ENCODE measurements at regions not wholly inside any gene's neighbourhood (a gene's known extent, or its start where the extent isn't known, plus 50 kb on each side); places are given as distances from the start of the nearest gene placed in this dataset.
"Not testable (repeated sequence)": the region's sequence is repeated elsewhere in the genome, so short reads cannot be mapped to it uniquely, and the experiment has no call there.

DNA sequence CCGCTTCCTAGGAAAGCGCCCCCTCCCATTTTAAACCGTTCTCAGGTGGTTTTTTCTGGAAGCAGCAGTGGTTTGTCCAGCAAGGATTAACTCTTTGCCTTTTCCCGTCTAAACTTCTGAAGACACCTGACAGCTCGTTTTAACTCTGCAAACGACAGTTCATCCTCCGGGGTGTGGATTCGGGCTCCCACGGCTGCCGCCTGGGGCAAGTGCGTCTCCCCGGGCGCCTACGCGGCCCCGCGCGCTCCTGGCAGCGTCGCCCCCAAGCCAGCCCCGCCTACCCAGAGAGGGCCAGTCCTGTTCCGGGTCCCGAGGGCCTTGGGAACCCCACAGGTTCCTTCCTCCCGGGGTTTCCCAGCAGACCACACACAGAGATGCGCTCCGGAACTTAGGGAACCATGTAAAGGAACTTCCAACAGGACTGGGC lies 54.4 kb downstream of the PRR18 start:
- DNase-seq (no peak), ATAC-seq (no peak)
- Mint-ChIP-seq H3K4me3 (peak overlapping the region; percentile 73), H3K4me1 (peaks cover 12% of the 10 kb centered on the region), H3K27ac (no peak overlapping the region), H3K36me3 (ENCODE audit: low read depth) (no peaks in the 10 kb centered on the region), H3K27me3 (peaks cover 49% of the 10 kb centered on the region)
- H3K9me3 ChIP-seq (ENCODE audit: control insufficient read depth, low read length, poor library complexity, severe bottlenecking): no peaks in the 10 kb centered on the region

DNA sequence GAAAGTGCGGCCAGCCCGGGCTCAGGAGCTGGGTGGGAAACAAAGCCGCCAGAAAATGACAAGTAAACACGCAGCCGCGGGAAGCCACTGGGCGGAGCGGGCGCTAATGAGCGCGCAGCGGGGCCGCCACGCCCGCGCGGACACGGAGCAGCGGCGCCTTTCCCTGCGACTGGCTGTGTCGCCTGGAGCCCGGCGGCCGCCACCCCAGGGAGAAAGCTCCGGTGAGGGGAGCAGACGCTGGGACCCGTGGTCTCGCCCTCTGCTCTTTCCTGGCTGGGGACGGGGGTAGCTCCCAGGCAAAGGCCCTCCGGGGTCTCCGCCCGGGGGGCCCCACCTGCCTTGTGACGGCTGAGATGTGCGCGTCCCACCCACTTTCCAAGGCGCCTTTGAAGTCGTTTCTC lies 54.9 kb downstream of the PRR18 start:
- peak overlapping the region; percentile 73 for H3K4me3 Mint-ChIP-seq
- no peak overlapping the region for H3K27ac Mint-ChIP-seq
- H3K27me3 Mint-ChIP-seq: peaks cover 44% of the 10 kb centered on the region
- DNase-seq (peak in 2 of 3 donors; percentile 21 to 33), ATAC-seq (no peak)
- H3K9me3 ChIP-seq (ENCODE audit: control insufficient read depth, low read length, poor library complexity, severe bottlenecking): no peaks in the 10 kb centered on the region
- H3K36me3 Mint-ChIP-seq (ENCODE audit: low read depth): no peaks in the 10 kb centered on the region
- H3K4me1 Mint-ChIP-seq: peaks cover 9% of the 10 kb centered on the region

- H3K9me3 ChIP-seq (ENCODE audit: control insufficient read depth, low read length, poor library complexity, severe bottlenecking): no peaks in the 10 kb centered on the region
- ATAC-seq: no peak
- DNase-seq: no peak
- Mint-ChIP-seq H3K27ac (no peak overlapping the region), H3K4me1 (peaks cover 5% of the 10 kb centered on the region), H3K4me3 (no peak overlapping the region), H3K27me3 (peaks cover 37% of the 10 kb centered on the region), H3K36me3 (ENCODE audit: low read depth) (no peaks in the 10 kb centered on the region)
Observed at GRCh38 chr6:166252601-166253000, 55.6 kb downstream of the PRR18 start.

- DNase-seq: no peak
- H3K9me3 ChIP-seq (ENCODE audit: control insufficient read depth, low read length, poor library complexity, severe bottlenecking): no peaks in the 10 kb centered on the region
- no peak overlapping the region for H3K4me3 Mint-ChIP-seq
- no peaks in the 10 kb centered on the region for H3K36me3 Mint-ChIP-seq (ENCODE audit: low read depth)
- peaks cover 5% of the 10 kb centered on the region for H3K4me1 Mint-ChIP-seq
- no peak overlapping the region for H3K27ac Mint-ChIP-seq
- H3K27me3 Mint-ChIP-seq: peaks cover 31% of the 10 kb centered on the region
- no peak for ATAC-seq
Observed at GRCh38 chr6:166251655-166252054, 56.5 kb downstream of the PRR18 start.

GRCh38 chr6:166251211-166251610 lies 57.0 kb downstream of the PRR18 start:
- peaks cover 5% of the 10 kb centered on the region for H3K4me1 Mint-ChIP-seq
- peaks cover 30% of the 10 kb centered on the region for H3K27me3 Mint-ChIP-seq
- no peaks in the 10 kb centered on the region for H3K9me3 ChIP-seq (ENCODE audit: control insufficient read depth, low read length, poor library complexity, severe bottlenecking)
- DNase-seq: no peak
- no peak overlapping the region for H3K4me3 Mint-ChIP-seq
- no peak overlapping the region for H3K27ac Mint-ChIP-seq
- no peak for ATAC-seq
- no peaks in the 10 kb centered on the region for H3K36me3 Mint-ChIP-seq (ENCODE audit: low read depth)

DNA sequence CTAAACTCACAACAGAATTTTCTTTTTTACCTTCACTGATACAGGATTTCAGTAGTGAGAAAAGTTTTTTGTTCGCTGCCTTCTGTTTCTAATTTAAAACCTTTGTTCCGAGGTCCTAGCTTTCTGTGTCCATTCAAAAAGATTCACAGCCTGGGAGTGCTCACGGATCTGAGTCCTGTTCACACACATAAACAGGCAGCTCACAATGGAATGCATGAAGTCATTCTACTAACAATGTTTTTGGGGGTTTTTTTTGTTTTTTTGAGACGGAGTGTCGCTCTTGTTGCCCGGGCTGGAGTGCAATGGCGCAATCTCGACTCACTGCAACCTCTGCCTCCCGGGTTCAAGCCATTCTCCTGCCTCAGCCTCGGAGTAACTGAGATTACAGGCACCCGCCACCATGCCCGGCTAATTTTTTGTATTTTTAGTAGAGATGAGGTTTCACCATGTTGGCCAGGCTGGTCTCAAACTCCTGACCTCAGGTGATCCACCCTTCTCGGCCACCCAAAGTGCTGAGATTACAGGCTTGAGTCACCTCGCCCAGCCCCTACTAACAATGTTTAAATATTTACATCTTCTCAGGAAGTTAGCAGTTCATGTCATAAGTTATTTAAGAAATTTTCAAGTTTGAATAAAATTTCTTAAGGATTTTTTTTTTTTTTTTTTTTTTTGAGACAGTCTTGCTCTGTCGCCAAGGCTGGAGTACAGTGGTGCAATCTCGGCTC lies 59.0 kb downstream of the PRR18 start:
- not testable (repeated sequence) for H3K36me3 Mint-ChIP-seq (ENCODE audit: low read depth); H3K4me3 Mint-ChIP-seq; DNase-seq; H3K9me3 ChIP-seq (ENCODE audit: control insufficient read depth, low read length, poor library complexity, severe bottlenecking); H3K27ac Mint-ChIP-seq; ATAC-seq
- H3K27me3 Mint-ChIP-seq: peaks cover 26% of the 10 kb centered on the region
- peaks cover 10% of the 10 kb centered on the region for H3K4me1 Mint-ChIP-seq

DNA sequence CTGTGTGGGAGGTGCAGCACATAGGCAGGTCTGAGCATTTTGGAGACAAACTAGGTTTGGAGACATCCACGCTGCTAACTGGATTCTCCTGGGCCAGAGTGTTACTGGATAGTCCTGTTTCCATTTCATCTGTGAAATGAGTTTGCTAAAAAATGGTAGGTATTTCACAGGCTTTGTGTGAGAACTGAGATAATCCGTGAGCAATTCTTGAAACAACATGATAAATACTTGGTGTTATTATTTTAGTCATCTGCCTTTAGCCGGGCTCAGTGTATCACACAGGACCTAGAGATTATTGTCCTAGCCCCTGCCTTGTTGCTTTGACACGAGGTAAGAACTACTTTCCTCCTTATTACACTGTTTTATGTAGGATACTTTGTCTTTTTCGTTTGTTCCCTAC lies 63.0 kb downstream of the PRR18 start:
- H3K27me3 Mint-ChIP-seq: peaks cover 10% of the 10 kb centered on the region
- H3K36me3 Mint-ChIP-seq (ENCODE audit: low read depth): no peaks in the 10 kb centered on the region
- H3K4me3 Mint-ChIP-seq: peak overlapping the region; percentile 90
- H3K9me3 ChIP-seq (ENCODE audit: control insufficient read depth, low read length, poor library complexity, severe bottlenecking): no peaks in the 10 kb centered on the region
- ATAC-seq (no peak), DNase-seq (no peak)
- peaks cover 10% of the 10 kb centered on the region for H3K4me1 Mint-ChIP-seq
- H3K27ac Mint-ChIP-seq: peak overlapping the region; percentile 89

- no peaks in the 10 kb centered on the region for H3K9me3 ChIP-seq (ENCODE audit: control insufficient read depth, low read length, poor library complexity, severe bottlenecking)
- H3K4me1 Mint-ChIP-seq: peaks cover 10% of the 10 kb centered on the region
- H3K27ac Mint-ChIP-seq: peak overlapping the region; percentile 89
- peak overlapping the region; percentile 90 for H3K4me3 Mint-ChIP-seq
- H3K27me3 Mint-ChIP-seq: peaks cover 14% of the 10 kb centered on the region
- no peaks in the 10 kb centered on the region for H3K36me3 Mint-ChIP-seq (ENCODE audit: low read depth)
- ATAC-seq (peak; percentile 71), DNase-seq (no peak)
Observed at GRCh38 chr6:166244353-166245045, 63.7 kb downstream of the PRR18 start.

- DNase-seq (no peak), ATAC-seq (no peak)
- Mint-ChIP-seq H3K27me3 (peaks cover 26% of the 10 kb centered on the region), H3K27ac (no peak overlapping the region), H3K36me3 (ENCODE audit: low read depth) (no peaks in the 10 kb centered on the region), H3K4me1 (peaks cover 10% of the 10 kb centered on the region), H3K4me3 (no peak overlapping the region)
- H3K9me3 ChIP-seq (ENCODE audit: control insufficient read depth, low read length, poor library complexity, severe bottlenecking): no peaks in the 10 kb centered on the region
Observed at GRCh38 chr6:166242888-166243287, 65.3 kb downstream of the PRR18 start.

DNA sequence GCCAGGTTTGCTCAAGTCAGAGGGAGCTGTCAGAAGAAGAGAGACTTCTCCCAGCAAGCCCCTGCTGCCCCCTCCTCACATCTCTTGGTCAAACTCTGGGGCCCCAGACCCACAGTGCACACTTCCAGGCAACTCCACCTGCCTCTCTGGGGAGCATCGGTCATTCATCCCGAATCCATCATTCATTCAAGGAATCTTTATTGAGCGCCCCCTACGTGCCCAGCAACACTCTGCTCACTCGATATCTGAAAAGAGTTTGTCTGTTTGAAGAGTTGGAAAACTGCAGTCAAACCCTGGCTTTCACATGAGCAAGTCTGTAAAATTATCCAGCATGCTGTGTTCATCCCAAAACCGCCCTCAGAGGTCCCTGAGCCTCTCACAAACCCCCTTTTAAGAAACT lies 66.2 kb downstream of the PRR18 start:
- Mint-ChIP-seq H3K27ac (no peak overlapping the region), H3K4me3 (no peak overlapping the region), H3K36me3 (ENCODE audit: low read depth) (no peaks in the 10 kb centered on the region), H3K4me1 (peaks cover 10% of the 10 kb centered on the region), H3K27me3 (peaks cover 34% of the 10 kb centered on the region)
- H3K9me3 ChIP-seq (ENCODE audit: control insufficient read depth, low read length, poor library complexity, severe bottlenecking): no peaks in the 10 kb centered on the region
- ATAC-seq (no peak), DNase-seq (no peak)

DNA sequence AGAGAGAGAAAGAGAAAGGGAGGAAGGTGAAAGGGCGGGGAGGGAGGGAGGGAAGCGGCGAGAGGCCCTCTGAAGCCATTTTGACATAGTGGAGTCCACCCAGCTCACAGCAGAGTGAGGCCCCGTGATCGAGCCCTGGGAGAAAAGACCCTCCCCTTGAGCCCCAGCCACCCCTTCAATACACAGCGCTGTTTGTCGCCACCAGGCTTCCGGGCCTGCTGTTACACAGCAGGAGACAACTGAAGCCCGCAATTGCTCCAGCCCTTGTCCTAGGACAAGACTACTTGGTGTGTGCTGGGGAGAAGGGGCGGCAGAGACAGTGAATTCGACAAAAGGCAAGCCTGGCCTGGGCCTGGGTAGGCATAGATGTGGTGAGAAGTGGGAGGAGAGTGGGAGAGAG lies 67.3 kb downstream of the PRR18 start:
- H3K4me1 Mint-ChIP-seq: peaks cover 10% of the 10 kb centered on the region
- ATAC-seq (no peak), DNase-seq (no peak)
- H3K36me3 Mint-ChIP-seq (ENCODE audit: low read depth): no peaks in the 10 kb centered on the region
- H3K9me3 ChIP-seq (ENCODE audit: control insufficient read depth, low read length, poor library complexity, severe bottlenecking): no peaks in the 10 kb centered on the region
- no peak overlapping the region for H3K4me3 Mint-ChIP-seq
- peaks cover 43% of the 10 kb centered on the region for H3K27me3 Mint-ChIP-seq
- H3K27ac Mint-ChIP-seq: no peak overlapping the region

- no peaks in the 10 kb centered on the region for H3K9me3 ChIP-seq (ENCODE audit: control insufficient read depth, low read length, poor library complexity, severe bottlenecking)
- peaks cover 57% of the 10 kb centered on the region for H3K27me3 Mint-ChIP-seq
- H3K4me3 Mint-ChIP-seq: no peak overlapping the region
- H3K4me1 Mint-ChIP-seq: peaks cover 2% of the 10 kb centered on the region
- ATAC-seq (no peak), DNase-seq (no peak)
- no peak overlapping the region for H3K27ac Mint-ChIP-seq
- H3K36me3 Mint-ChIP-seq (ENCODE audit: low read depth): no peaks in the 10 kb centered on the region
Observed at GRCh38 chr6:166237617-166238016, 70.0 kb upstream of the TBXT start.

DNA sequence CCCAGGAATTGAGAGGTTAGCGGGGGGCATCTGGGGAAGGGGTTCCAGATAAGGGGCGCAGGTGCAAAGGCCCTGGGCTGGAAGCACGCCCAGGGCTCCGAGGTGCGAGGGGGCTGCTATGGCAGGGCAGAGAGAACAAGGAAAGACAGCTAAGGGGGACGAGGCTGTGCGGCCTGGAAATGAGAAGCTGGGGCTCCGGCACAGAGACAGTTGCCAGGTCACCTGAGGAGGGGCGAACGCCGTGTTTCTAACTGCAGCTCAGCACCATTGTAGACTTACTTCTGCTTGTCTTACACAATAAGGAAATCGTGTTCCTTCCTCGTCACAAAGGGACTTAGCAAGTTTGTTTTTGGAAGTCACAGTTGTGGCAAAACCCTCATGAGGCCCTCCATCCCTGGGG lies 68.9 kb upstream of the TBXT start:
- DNase-seq (no peak), ATAC-seq (no peak)
- Mint-ChIP-seq H3K4me1 (peaks cover 2% of the 10 kb centered on the region), H3K36me3 (ENCODE audit: low read depth) (no peaks in the 10 kb centered on the region), H3K4me3 (no peak overlapping the region), H3K27ac (no peak overlapping the region), H3K27me3 (peaks cover 65% of the 10 kb centered on the region)
- H3K9me3 ChIP-seq (ENCODE audit: control insufficient read depth, low read length, poor library complexity, severe bottlenecking): no peaks in the 10 kb centered on the region

Measured in T-helper 17 cell (primary cell).